ENCODE measurements at regions not wholly inside any gene's neighbourhood (a gene's known extent, or its start where the extent isn't known, plus 50 kb on each side); places are given as distances from the start of the nearest gene placed in this dataset.

DNA sequence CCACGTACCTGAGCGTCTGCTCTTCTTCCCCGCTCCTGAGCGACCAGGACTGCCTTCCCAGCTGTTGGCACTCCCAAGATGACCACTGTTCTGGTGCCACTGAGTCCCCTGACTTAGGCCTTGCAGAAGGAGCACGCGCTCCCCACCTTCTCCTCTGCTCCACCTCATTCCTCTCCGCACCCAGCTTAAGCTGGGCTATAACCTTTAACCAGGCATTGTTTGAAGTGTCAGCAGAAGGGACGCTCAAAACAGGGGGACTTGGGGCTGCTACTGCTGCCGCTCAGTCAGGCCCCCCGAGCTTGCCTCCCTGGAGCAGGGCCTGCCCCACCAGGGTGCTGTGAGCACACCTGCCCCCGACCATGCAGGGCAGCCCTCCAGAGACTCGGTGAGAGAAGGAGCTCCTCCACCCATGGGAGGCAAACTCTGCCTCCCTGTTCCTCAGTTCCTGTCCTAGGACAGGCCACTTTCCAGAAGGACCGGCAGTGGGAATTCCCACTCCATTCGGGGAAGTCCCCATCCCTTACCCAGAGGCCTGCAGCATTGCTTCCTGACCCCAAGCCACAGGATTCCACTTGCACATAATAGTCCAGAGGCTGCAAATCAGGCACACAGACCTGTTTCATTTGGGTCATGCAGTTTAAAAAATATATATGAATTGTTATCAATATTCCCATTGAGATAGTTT is 99.7 kb upstream of the ENPP6 start:
- no peaks in the 10 kb centered on the region for H3K36me3 ChIP-seq (ENCODE audit: insufficient read depth, low read length)
- no peak overlapping the region for H3K9ac ChIP-seq (ENCODE audit: low read depth, low read length)
- H3K4me3 ChIP-seq (ENCODE audit: low read length), result no peak overlapping the region
- H3K4me2 ChIP-seq (ENCODE audit: low read length), result no peak overlapping the region
- H3K4me1 ChIP-seq (ENCODE audit: control insufficient read depth, insufficient read depth, low read length), result no peaks in the 10 kb centered on the region
- no peaks in the 10 kb centered on the region for H3K9me3 ChIP-seq (replicated peaks; ENCODE audit: low read length)
- no peaks in the 10 kb centered on the region for H3K27me3 ChIP-seq (ENCODE audit: control insufficient read depth, insufficient read depth, low read length)

DNA sequence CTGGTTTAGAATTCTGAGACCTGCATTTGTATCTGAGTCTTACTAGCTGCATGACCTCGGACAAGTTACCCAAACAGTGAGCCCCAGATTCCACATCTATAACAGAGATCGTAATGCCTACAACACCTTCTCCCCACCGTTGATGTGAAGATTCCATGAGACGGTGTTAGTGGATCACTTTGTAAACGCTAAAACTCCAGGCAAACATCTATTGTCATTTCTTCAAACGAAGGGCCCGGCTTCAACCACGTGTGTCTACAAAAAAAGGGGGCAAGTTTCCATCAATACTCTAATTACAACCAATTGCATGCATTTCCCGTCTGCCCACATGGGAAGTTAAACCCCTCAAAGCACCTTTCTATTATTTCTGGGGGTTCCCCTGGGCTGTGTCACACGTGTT is 99.1 kb upstream of the ENPP6 start:
- no peak overlapping the region for H3K9ac ChIP-seq (ENCODE audit: low read depth, low read length)
- H3K9me3 ChIP-seq (replicated peaks; ENCODE audit: low read length), result no peaks in the 10 kb centered on the region
- no peak overlapping the region for H3K4me2 ChIP-seq (ENCODE audit: low read length)
- no peak overlapping the region for H3K4me3 ChIP-seq (ENCODE audit: low read length)
- H3K36me3 ChIP-seq (ENCODE audit: insufficient read depth, low read length), result no peaks in the 10 kb centered on the region
- no peaks in the 10 kb centered on the region for H3K4me1 ChIP-seq (ENCODE audit: control insufficient read depth, insufficient read depth, low read length)
- H3K27me3 ChIP-seq (ENCODE audit: control insufficient read depth, insufficient read depth, low read length), result no peaks in the 10 kb centered on the region

DNA sequence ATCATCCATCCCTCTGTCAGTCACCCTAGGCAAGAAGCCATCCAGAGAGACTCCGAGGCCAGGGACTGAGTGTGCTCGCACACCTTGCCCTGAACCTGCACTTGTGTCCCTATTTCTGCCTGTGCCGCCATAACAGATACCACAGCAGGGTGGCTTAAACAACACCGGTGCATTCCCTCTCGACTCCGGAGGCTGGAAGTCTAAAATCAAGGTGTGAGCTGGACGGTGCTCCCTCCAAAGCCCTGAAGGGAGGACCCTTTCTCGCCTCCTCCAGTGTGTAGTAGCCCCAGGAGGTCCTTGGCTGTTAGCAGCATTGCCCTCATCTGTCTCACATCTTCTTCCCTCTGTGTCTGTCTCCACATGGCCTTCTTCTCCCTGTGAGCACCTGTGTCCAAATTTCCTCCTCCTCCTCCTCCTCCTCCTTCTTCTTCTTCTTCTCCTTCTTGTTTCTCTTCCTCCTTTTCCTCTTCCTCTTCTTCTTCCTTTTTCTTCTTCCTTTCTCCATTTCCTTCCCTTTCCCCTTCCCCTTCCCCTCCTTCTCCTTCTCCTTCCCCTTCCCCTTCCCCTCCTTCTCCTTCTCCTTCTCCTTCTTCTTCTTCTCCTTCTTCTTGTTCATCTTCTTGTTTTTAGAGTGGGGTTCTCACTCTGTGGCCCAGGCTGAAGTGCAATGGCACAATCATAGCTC is 98.1 kb upstream of the ENPP6 start:
- H3K4me1 ChIP-seq (ENCODE audit: control insufficient read depth, insufficient read depth, low read length), result no peaks in the 10 kb centered on the region

DNA sequence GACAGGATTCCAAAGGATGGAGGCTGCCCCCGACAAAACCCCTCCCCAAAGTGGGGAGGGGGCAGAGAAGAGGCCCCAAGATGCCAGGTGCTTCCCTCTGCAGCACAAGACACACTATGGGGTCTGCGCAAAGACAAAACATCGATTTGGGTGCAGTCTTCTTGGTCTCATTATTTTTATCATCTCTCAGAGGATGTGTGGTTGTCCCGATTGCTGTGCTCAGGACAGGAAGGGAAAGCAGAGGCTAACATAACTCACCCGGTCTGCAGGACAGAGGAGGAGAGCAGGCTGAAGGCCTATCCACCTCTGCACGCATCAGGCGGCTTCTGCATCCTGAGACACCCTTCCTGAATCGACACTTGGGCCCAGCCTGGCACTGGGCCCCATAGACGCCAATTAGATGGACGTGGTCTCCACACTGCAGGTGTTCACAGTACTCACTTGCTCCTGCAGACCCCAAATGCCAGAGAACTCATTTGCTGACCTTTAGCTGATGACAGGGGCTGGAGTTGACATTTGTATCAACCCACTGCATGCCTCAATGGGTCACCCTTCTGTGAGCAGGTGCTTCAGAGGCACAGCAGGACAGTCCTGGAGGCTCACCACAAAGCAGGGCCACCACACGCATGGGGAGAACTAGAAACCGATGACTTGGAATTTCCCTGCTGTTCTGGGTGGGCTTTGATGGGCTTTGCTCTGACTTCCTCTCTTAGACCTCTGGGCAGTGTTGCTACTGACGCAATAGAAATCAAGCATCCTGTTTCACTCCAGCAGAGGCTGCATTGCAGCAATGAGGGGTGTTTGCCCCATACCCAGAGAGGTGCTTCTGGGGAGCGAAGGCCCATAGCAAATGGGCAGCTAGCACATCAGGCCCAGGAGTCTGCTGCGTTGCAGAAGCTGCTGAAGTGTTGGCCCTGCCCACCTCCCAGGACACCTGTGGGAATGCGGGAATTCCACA is 96.3 kb upstream of the ENPP6 start:
- no peak overlapping the region for H3K4me3 ChIP-seq (ENCODE audit: low read length)
- no peaks in the 10 kb centered on the region for H3K9me3 ChIP-seq (replicated peaks; ENCODE audit: low read length)
- no peaks in the 10 kb centered on the region for H3K36me3 ChIP-seq (ENCODE audit: insufficient read depth, low read length)
- H3K9ac ChIP-seq (ENCODE audit: low read depth, low read length), result no peak overlapping the region
- H3K27me3 ChIP-seq (ENCODE audit: control insufficient read depth, insufficient read depth, low read length), result no peaks in the 10 kb centered on the region
- H3K4me1 ChIP-seq (ENCODE audit: control insufficient read depth, insufficient read depth, low read length), result no peaks in the 10 kb centered on the region
- H3K4me2 ChIP-seq (ENCODE audit: low read length), result no peak overlapping the region

More for the DNA sequence above, 98.1 kb upstream of the ENPP6 start:
- Histone ChIP-seq H3K9me3 (replicated peaks; ENCODE audit: low read length) (no peaks in the 10 kb centered on the region), H3K9ac (ENCODE audit: low read depth, low read length) (no peak overlapping the region), H3K36me3 (ENCODE audit: insufficient read depth, low read length) (no peaks in the 10 kb centered on the region), H3K4me2 (ENCODE audit: low read length) (no peak overlapping the region), H3K4me3 (ENCODE audit: low read length) (no peak overlapping the region), H3K27me3 (ENCODE audit: control insufficient read depth, insufficient read depth, low read length) (no peaks in the 10 kb centered on the region)

DNA sequence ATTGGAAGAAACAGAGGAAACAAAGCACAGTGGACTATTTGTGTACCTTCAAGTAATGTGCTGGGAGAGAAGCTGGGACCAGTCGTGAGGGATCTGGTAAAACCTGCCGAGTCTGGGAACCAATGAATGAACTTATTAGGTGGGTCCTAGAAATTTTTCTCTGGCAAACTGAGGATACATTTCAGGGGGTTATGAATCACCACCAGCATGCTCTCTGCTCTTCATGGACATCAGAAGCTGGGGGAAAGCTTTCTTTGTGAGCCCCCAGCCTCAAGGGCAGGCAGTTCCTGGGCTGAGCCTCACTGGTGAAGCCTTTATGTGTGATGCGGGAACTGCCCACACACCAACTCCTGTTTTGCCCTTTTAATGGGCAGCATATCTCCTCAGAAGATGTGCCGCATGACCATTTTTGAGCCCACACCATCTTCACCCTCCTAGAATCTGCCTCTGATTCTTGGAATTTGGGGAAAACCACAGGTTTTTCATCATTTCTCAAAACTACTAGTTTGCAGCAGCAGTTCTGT is 95.4 kb upstream of the ENPP6 start:
- Histone ChIP-seq H3K4me1 (ENCODE audit: control insufficient read depth, insufficient read depth, low read length) (no peaks in the 10 kb centered on the region), H3K27me3 (ENCODE audit: control insufficient read depth, insufficient read depth, low read length) (no peaks in the 10 kb centered on the region), H3K4me2 (ENCODE audit: low read length) (no peak overlapping the region), H3K4me3 (ENCODE audit: low read length) (no peak overlapping the region), H3K9me3 (replicated peaks; ENCODE audit: low read length) (no peaks in the 10 kb centered on the region), H3K36me3 (ENCODE audit: insufficient read depth, low read length) (no peaks in the 10 kb centered on the region), H3K9ac (ENCODE audit: low read depth, low read length) (no peak overlapping the region)

DNA sequence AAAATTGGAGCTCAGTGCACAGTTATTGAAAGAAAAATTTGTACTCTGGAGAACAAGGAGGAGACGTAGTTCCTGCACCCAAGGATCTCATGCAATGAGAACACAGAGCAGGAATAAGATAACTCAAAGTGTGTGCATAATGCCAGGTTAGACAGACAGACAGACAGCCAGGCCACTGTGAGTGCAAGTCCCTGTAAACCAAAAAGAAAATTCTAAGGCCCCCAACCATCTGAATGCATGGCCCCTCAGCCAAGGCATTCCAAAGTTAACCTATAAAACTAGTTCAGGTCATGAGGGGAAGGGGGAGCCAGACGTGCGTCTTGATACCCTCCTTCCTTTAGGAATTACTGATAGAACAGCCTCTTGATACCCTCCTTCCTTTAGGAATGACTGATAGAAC is 94.5 kb upstream of the ENPP6 start:
- no peak overlapping the region for H3K4me2 ChIP-seq (ENCODE audit: low read length)
- no peak overlapping the region for H3K4me3 ChIP-seq (ENCODE audit: low read length)
- H3K4me1 ChIP-seq (ENCODE audit: control insufficient read depth, insufficient read depth, low read length), result no peaks in the 10 kb centered on the region
- no peaks in the 10 kb centered on the region for H3K36me3 ChIP-seq (ENCODE audit: insufficient read depth, low read length)
- H3K9me3 ChIP-seq (replicated peaks; ENCODE audit: low read length), result no peaks in the 10 kb centered on the region
- no peak overlapping the region for H3K9ac ChIP-seq (ENCODE audit: low read depth, low read length)
- no peaks in the 10 kb centered on the region for H3K27me3 ChIP-seq (ENCODE audit: control insufficient read depth, insufficient read depth, low read length)

DNA sequence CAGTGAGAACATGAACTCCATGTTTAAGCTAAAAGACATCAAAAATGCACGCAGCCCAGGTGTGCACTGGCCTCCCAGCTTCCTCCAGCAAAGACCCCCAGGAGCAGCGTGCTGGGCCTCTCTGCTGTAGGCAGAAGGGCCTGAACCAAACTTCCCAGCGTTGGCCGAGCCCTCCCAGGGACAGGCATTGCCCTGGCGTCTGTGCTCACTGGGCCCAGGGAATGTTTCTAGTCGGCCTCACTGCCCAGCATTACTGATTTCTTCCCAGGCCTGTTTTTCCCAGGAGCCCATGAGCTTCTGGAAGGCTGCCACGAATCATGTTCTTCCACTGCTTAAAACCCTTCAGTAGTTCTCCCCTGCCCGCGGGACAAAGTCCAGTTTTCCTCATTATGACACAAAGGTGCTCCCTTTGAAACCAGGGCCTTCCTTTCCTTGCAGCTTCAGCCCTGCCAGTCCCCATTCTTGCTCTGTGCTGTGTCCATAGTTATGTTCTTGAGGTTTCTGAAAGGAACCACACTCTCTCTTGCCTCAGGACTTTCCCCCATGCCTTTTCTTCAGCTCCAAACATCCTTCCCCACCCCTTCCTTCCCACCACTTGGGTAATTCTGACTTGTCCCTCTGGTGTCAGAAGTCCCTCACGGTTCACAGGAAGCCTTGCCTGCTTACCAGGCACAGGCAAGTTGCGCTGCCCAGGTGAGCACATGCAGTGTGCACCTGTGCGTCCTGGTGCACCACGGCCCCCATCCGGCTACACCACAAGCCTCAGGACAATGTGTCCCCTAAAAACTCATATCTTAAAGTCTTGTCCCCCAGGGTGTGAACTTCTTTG is 93.4 kb upstream of the ENPP6 start:
- no peaks in the 10 kb centered on the region for H3K27me3 ChIP-seq (ENCODE audit: control insufficient read depth, insufficient read depth, low read length)
- H3K4me1 ChIP-seq (ENCODE audit: control insufficient read depth, insufficient read depth, low read length), result no peaks in the 10 kb centered on the region
- no peak overlapping the region for H3K4me3 ChIP-seq (ENCODE audit: low read length)
- H3K9ac ChIP-seq (ENCODE audit: low read depth, low read length), result no peak overlapping the region
- no peaks in the 10 kb centered on the region for H3K36me3 ChIP-seq (ENCODE audit: insufficient read depth, low read length)
- H3K9me3 ChIP-seq (replicated peaks; ENCODE audit: low read length), result no peaks in the 10 kb centered on the region
- no peak overlapping the region for H3K4me2 ChIP-seq (ENCODE audit: low read length)

DNA sequence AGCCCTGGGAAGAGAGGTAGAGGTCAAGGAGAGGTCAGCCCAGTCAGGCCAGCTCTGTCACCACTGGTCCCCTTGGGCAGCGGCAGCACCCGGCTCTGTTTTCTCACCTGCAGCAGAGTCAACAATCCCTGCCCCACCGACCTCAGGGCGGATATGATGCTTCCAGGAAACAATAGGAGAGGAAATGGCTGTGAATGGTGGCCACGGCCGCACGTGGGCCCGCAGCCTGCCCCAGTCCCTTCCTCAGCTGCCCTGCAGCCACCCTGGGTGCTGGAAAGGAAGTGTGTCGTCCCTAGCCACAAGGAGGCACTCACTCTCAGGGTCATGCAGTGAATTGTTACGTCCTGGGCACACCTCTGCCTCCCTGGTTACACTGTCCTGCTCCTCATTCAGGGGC is 92.5 kb upstream of the ENPP6 start:
- no peak overlapping the region for H3K4me3 ChIP-seq (ENCODE audit: low read length)
- no peaks in the 10 kb centered on the region for H3K9me3 ChIP-seq (replicated peaks; ENCODE audit: low read length)
- H3K9ac ChIP-seq (ENCODE audit: low read depth, low read length), result no peak overlapping the region
- no peaks in the 10 kb centered on the region for H3K27me3 ChIP-seq (ENCODE audit: control insufficient read depth, insufficient read depth, low read length)
- H3K36me3 ChIP-seq (ENCODE audit: insufficient read depth, low read length), result no peaks in the 10 kb centered on the region
- no peaks in the 10 kb centered on the region for H3K4me1 ChIP-seq (ENCODE audit: control insufficient read depth, insufficient read depth, low read length)
- H3K4me2 ChIP-seq (ENCODE audit: low read length), result no peak overlapping the region

DNA sequence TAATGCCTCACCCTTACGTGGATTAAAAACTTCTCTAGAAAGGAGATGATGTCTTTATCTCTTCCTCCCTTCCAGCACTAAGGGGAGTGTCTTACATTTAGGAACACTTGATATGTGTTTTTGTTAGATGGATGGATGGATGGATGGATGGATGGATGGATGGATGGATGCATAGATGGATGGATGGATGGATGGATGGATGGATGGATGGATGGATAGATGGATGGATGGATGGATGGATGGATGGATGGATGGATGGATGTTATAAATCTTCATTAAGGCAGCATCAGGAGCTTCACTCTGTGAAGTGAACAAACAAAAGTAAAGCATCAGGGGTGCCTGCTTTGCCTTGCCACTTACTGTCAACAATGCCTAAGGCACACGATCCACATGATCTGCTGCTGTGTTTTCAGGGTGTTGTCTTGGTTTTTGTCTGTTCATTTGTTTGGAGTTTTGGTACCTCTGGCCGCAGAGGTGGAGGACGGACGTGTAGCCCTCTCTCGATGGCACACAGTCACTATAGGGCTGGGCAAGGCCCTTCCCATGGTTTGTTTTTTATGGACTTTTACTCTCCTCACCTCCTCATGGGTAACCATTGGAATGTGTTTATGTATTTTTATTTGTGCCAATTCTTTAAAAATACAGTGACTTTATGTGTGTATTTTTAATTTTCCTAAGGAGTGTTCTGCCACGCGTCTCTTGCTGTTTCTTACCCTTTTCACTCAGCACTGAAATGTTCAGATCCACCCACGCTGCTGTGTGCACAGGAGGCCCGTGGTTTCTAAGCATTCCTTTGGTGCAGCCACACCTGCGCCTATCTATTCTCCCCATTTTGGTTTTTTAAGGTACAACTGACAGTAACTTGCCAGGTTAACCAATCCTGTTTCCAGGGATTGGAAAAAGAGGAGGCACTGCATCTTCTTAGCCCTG is 91.8 kb upstream of the ENPP6 start:
- Histone ChIP-seq H3K4me1 (ENCODE audit: control insufficient read depth, insufficient read depth, low read length) (no peaks in the 10 kb centered on the region), H3K4me3 (ENCODE audit: low read length) (no peak overlapping the region), H3K27me3 (ENCODE audit: control insufficient read depth, insufficient read depth, low read length) (no peaks in the 10 kb centered on the region), H3K9me3 (replicated peaks; ENCODE audit: low read length) (no peaks in the 10 kb centered on the region), H3K4me2 (ENCODE audit: low read length) (no peak overlapping the region), H3K36me3 (ENCODE audit: insufficient read depth, low read length) (no peaks in the 10 kb centered on the region), H3K9ac (ENCODE audit: low read depth, low read length) (no peak overlapping the region)

DNA sequence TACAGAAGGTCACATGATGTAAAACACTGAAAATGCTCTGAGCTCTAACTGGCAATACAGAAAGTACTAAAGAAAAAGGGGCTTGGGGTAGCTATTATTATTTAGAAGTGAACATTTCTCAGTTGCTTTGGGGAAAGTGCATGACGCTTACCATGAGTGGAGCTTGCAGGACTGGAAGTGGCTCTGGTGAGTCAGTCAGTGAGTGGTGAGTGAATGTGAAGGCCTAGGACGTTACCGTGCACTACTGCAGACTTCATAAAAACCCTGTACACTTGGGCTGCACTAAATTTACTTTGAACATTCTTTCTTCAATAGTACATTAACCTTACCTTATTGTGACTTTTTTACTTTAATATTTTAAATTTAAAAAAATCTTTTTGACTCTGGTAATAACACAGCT is 89.3 kb upstream of the ENPP6 start:
- Histone ChIP-seq H3K4me3 (ENCODE audit: low read length) (no peak overlapping the region), H3K9me3 (replicated peaks; ENCODE audit: low read length) (no peaks in the 10 kb centered on the region), H3K4me1 (ENCODE audit: control insufficient read depth, insufficient read depth, low read length) (no peaks in the 10 kb centered on the region), H3K27me3 (ENCODE audit: control insufficient read depth, insufficient read depth, low read length) (no peaks in the 10 kb centered on the region), H3K36me3 (ENCODE audit: insufficient read depth, low read length) (no peaks in the 10 kb centered on the region), H3K9ac (ENCODE audit: low read depth, low read length) (no peak overlapping the region), H3K4me2 (ENCODE audit: low read length) (no peak overlapping the region)

All from skeletal muscle satellite cell (primary cell).